PC-9 (cell line): ENCODE measurements at regions not wholly inside any gene's neighbourhood (a gene's known extent, or its start where the extent isn't known, plus 50 kb on each side); places are given as distances from the start of the nearest gene placed in this dataset.

Experiments used
- EZH2 ChIP-seq: fragments of 200-600 bp; sonication (generic); IDR thresholded peaks from 2 replicates; pipeline ENCODE4 v1.8.0; 2017; ENCODE audit warnings: antibody characterized with exemption, low read depth
- TF ChIP-seq, protein P1 (sequence below): fragments of 200-600 bp; sonication (generic); conservative IDR thresholded peaks from 2 replicates; pipeline ENCODE4 v1.6.1; 2017; ENCODE audit warnings: mixed run types, antibody characterized with exemption, mild to moderate bottlenecking, moderate library complexity

DNA sequence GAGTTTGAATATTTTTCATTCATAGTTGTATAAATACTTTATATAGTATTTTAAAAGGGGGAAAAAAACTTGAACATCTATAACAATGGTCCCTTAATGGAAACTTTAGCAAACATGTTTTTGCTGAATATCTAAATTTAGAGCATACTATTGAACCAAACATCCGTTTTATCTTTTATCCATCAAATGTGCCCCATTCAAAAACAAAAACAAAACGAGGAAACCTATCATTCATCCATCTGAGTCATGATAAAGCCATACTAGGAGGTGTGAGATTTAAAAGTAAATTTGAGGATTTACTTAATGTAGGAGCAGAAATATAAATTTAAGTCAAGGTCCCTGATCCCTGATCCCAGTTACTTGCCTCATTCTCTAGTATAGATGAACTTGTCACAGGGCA, 463.6 kb upstream of the MDFIC2 start:
- TF ChIP-seq, protein P1, sequence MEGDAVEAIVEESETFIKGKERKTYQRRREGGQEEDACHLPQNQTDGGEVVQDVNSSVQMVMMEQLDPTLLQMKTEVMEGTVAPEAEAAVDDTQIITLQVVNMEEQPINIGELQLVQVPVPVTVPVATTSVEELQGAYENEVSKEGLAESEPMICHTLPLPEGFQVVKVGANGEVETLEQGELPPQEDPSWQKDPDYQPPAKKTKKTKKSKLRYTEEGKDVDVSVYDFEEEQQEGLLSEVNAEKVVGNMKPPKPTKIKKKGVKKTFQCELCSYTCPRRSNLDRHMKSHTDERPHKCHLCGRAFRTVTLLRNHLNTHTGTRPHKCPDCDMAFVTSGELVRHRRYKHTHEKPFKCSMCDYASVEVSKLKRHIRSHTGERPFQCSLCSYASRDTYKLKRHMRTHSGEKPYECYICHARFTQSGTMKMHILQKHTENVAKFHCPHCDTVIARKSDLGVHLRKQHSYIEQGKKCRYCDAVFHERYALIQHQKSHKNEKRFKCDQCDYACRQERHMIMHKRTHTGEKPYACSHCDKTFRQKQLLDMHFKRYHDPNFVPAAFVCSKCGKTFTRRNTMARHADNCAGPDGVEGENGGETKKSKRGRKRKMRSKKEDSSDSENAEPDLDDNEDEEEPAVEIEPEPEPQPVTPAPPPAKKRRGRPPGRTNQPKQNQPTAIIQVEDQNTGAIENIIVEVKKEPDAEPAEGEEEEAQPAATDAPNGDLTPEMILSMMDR, result no peak
- TF ChIP-seq EZH2, result no peak
